ENCODE measurements at regions not wholly inside any gene's neighbourhood (a gene's known extent, or its start where the extent isn't known, plus 50 kb on each side); places are given as distances from the start of the nearest gene placed in this dataset.

- Histone ChIP-seq H3K4me3 (ENCODE audit: low read length) (no peak overlapping the region), H3K36me3 (ENCODE audit: control insufficient read depth, insufficient read depth, low read length) (no peaks in the 10 kb centered on the region), H3K4me1 (ENCODE audit: control insufficient read depth, insufficient read depth, low read length) (no peaks in the 10 kb centered on the region), H3K9me3 (ENCODE audit: control insufficient read depth, low read length) (no peaks in the 10 kb centered on the region), H3K9ac (ENCODE audit: low read length) (no peak overlapping the region), H3K27me3 (ENCODE audit: control insufficient read depth, insufficient read depth, low read length) (no peaks in the 10 kb centered on the region)
Measured at GRCh38 chr9:109975574-109976295, 195.7 kb downstream of the PALM2AKAP2 start.

- Histone ChIP-seq H3K4me3 (ENCODE audit: low read length) (no peak overlapping the region), H3K27me3 (ENCODE audit: control insufficient read depth, insufficient read depth, low read length) (no peaks in the 10 kb centered on the region), H3K4me1 (ENCODE audit: control insufficient read depth, insufficient read depth, low read length) (no peaks in the 10 kb centered on the region), H3K9me3 (ENCODE audit: control insufficient read depth, low read length) (no peaks in the 10 kb centered on the region), H3K9ac (ENCODE audit: low read length) (no peak overlapping the region), H3K36me3 (ENCODE audit: control insufficient read depth, insufficient read depth, low read length) (no peaks in the 10 kb centered on the region)
Measured at GRCh38 chr9:109976303-109976702, 196.3 kb downstream of the PALM2AKAP2 start.

- H3K27me3 ChIP-seq (ENCODE audit: control insufficient read depth, insufficient read depth, low read length) = no peaks in the 10 kb centered on the region
- H3K9me3 ChIP-seq (ENCODE audit: control insufficient read depth, low read length) = no peaks in the 10 kb centered on the region
- no peaks in the 10 kb centered on the region for H3K36me3 ChIP-seq (ENCODE audit: control insufficient read depth, insufficient read depth, low read length)
- no peak overlapping the region for H3K4me3 ChIP-seq (ENCODE audit: low read length)
- H3K4me1 ChIP-seq (ENCODE audit: control insufficient read depth, insufficient read depth, low read length) = no peaks in the 10 kb centered on the region
- no peak overlapping the region for H3K9ac ChIP-seq (ENCODE audit: low read length)
Measured at GRCh38 chr9:109977521-109977920, 197.5 kb downstream of the PALM2AKAP2 start.

- Histone ChIP-seq H3K4me1 (ENCODE audit: control insufficient read depth, insufficient read depth, low read length) (no peaks in the 10 kb centered on the region), H3K4me3 (ENCODE audit: low read length) (no peak overlapping the region), H3K27me3 (ENCODE audit: control insufficient read depth, insufficient read depth, low read length) (no peaks in the 10 kb centered on the region), H3K9me3 (ENCODE audit: control insufficient read depth, low read length) (no peaks in the 10 kb centered on the region), H3K9ac (ENCODE audit: low read length) (no peak overlapping the region), H3K36me3 (ENCODE audit: control insufficient read depth, insufficient read depth, low read length) (no peaks in the 10 kb centered on the region)
Measured at GRCh38 chr9:109981091-109981490, 201.1 kb downstream of the PALM2AKAP2 start.

GRCh38 chr9:109986521-109986991, 206.6 kb downstream of the PALM2AKAP2 start:
- Histone ChIP-seq H3K27me3 (ENCODE audit: control insufficient read depth, insufficient read depth, low read length) (no peaks in the 10 kb centered on the region), H3K36me3 (ENCODE audit: control insufficient read depth, insufficient read depth, low read length) (no peaks in the 10 kb centered on the region), H3K9me3 (ENCODE audit: control insufficient read depth, low read length) (no peaks in the 10 kb centered on the region), H3K9ac (ENCODE audit: low read length) (no peak overlapping the region), H3K4me1 (ENCODE audit: control insufficient read depth, insufficient read depth, low read length) (no peaks in the 10 kb centered on the region), H3K4me3 (ENCODE audit: low read length) (no peak overlapping the region)

GRCh38 chr9:109989296-109989695, 209.3 kb downstream of the PALM2AKAP2 start:
- Histone ChIP-seq H3K4me3 (ENCODE audit: low read length) (no peak overlapping the region), H3K4me1 (ENCODE audit: control insufficient read depth, insufficient read depth, low read length) (no peaks in the 10 kb centered on the region), H3K9ac (ENCODE audit: low read length) (no peak overlapping the region), H3K9me3 (ENCODE audit: control insufficient read depth, low read length) (no peaks in the 10 kb centered on the region), H3K27me3 (ENCODE audit: control insufficient read depth, insufficient read depth, low read length) (no peaks in the 10 kb centered on the region), H3K36me3 (ENCODE audit: control insufficient read depth, insufficient read depth, low read length) (no peaks in the 10 kb centered on the region)

GRCh38 chr9:109990541-109990940, 210.5 kb downstream of the PALM2AKAP2 start:
- H3K27me3 ChIP-seq (ENCODE audit: control insufficient read depth, insufficient read depth, low read length) = no peaks in the 10 kb centered on the region
- H3K4me3 ChIP-seq (ENCODE audit: low read length) = no peak overlapping the region
- no peak overlapping the region for H3K9ac ChIP-seq (ENCODE audit: low read length)
- H3K4me1 ChIP-seq (ENCODE audit: control insufficient read depth, insufficient read depth, low read length) = no peaks in the 10 kb centered on the region
- H3K9me3 ChIP-seq (ENCODE audit: control insufficient read depth, low read length) = no peaks in the 10 kb centered on the region
- no peaks in the 10 kb centered on the region for H3K36me3 ChIP-seq (ENCODE audit: control insufficient read depth, insufficient read depth, low read length)

- no peak overlapping the region for H3K9ac ChIP-seq (ENCODE audit: low read length)
Measured at GRCh38 chr9:109992293-109992692, 212.3 kb downstream of the PALM2AKAP2 start.

GRCh38 chr9:109993250-109993978, 213.4 kb downstream of the PALM2AKAP2 start:
- H3K27me3 ChIP-seq (ENCODE audit: control insufficient read depth, insufficient read depth, low read length) = no peaks in the 10 kb centered on the region
- H3K4me1 ChIP-seq (ENCODE audit: control insufficient read depth, insufficient read depth, low read length) = no peaks in the 10 kb centered on the region
- no peak overlapping the region for H3K4me3 ChIP-seq (ENCODE audit: low read length)
- H3K36me3 ChIP-seq (ENCODE audit: control insufficient read depth, insufficient read depth, low read length) = no peaks in the 10 kb centered on the region
- H3K9me3 ChIP-seq (ENCODE audit: control insufficient read depth, low read length) = no peaks in the 10 kb centered on the region
- H3K9ac ChIP-seq (ENCODE audit: low read length) = no peak overlapping the region

More at GRCh38 chr9:109992293-109992692, 212.3 kb downstream of the PALM2AKAP2 start:
- no peaks in the 10 kb centered on the region for H3K27me3 ChIP-seq (ENCODE audit: control insufficient read depth, insufficient read depth, low read length)
- no peaks in the 10 kb centered on the region for H3K36me3 ChIP-seq (ENCODE audit: control insufficient read depth, insufficient read depth, low read length)
- no peak overlapping the region for H3K4me3 ChIP-seq (ENCODE audit: low read length)
- H3K4me1 ChIP-seq (ENCODE audit: control insufficient read depth, insufficient read depth, low read length) = no peaks in the 10 kb centered on the region
- no peaks in the 10 kb centered on the region for H3K9me3 ChIP-seq (ENCODE audit: control insufficient read depth, low read length)

- no peaks in the 10 kb centered on the region for H3K4me1 ChIP-seq (ENCODE audit: control insufficient read depth, insufficient read depth, low read length)
- H3K9me3 ChIP-seq (ENCODE audit: control insufficient read depth, low read length) = no peaks in the 10 kb centered on the region
- H3K4me3 ChIP-seq (ENCODE audit: low read length) = no peak overlapping the region
- no peak overlapping the region for H3K9ac ChIP-seq (ENCODE audit: low read length)
- H3K27me3 ChIP-seq (ENCODE audit: control insufficient read depth, insufficient read depth, low read length) = no peaks in the 10 kb centered on the region
- no peaks in the 10 kb centered on the region for H3K36me3 ChIP-seq (ENCODE audit: control insufficient read depth, insufficient read depth, low read length)
Measured at GRCh38 chr9:109994141-109994540, 213.8 kb downstream of the C9orf152 start.

GRCh38 chr9:109996936-109997580, 210.9 kb downstream of the C9orf152 start:
- H3K4me3 ChIP-seq (ENCODE audit: low read length) = no peak overlapping the region

GRCh38 chr9:109997682-109998081, 210.3 kb downstream of the C9orf152 start:
- no peak overlapping the region for H3K9ac ChIP-seq (ENCODE audit: low read length)
- no peaks in the 10 kb centered on the region for H3K9me3 ChIP-seq (ENCODE audit: control insufficient read depth, low read length)
- no peaks in the 10 kb centered on the region for H3K4me1 ChIP-seq (ENCODE audit: control insufficient read depth, insufficient read depth, low read length)
- no peaks in the 10 kb centered on the region for H3K36me3 ChIP-seq (ENCODE audit: control insufficient read depth, insufficient read depth, low read length)
- no peak overlapping the region for H3K4me3 ChIP-seq (ENCODE audit: low read length)
- no peaks in the 10 kb centered on the region for H3K27me3 ChIP-seq (ENCODE audit: control insufficient read depth, insufficient read depth, low read length)

More at GRCh38 chr9:109996936-109997580, 210.9 kb downstream of the C9orf152 start:
- H3K4me1 ChIP-seq (ENCODE audit: control insufficient read depth, insufficient read depth, low read length) = no peaks in the 10 kb centered on the region
- H3K9ac ChIP-seq (ENCODE audit: low read length) = no peak overlapping the region
- no peaks in the 10 kb centered on the region for H3K27me3 ChIP-seq (ENCODE audit: control insufficient read depth, insufficient read depth, low read length)
- H3K9me3 ChIP-seq (ENCODE audit: control insufficient read depth, low read length) = no peaks in the 10 kb centered on the region
- no peaks in the 10 kb centered on the region for H3K36me3 ChIP-seq (ENCODE audit: control insufficient read depth, insufficient read depth, low read length)
